AG09309 (cell line): ENCODE measurements at regions not wholly inside any gene's neighbourhood (a gene's known extent, or its start where the extent isn't known, plus 50 kb on each side); places are given as distances from the start of the nearest gene placed in this dataset.

Experiments
- DNase-seq: peaks from one replicate; pipeline ENCODE4 v3.0.0-alpha.2; 2010; ENCODE audit warnings: low read depth
- H3K4me3 ChIP-seq: 2 replicates; pipeline ENCODE4 v1.5.1; 2011; ENCODE audit warnings: mild to moderate bottlenecking, low read depth, low read length, moderate library complexity; ENCODE audit not compliant: control insufficient read depth
- CTCF ChIP-seq: IDR thresholded peaks from 2 replicates; pipeline ENCODE4 v1.5.1; 2011; ENCODE audit warnings: mild to moderate bottlenecking, low read depth, low read length, inconsistent platforms; ENCODE audit not compliant: insufficient read depth, control insufficient read depth; ENCODE audit errors: missing control alignments

- H3K4me3 ChIP-seq, result no peak overlapping the region
- DNase-seq, result no peak
- no peak for TF ChIP-seq CTCF
These were observed 1008.0 kb downstream of the GLUD2 start for GRCh38 chrX:122055460-122055859.

- DNase-seq, result no peak
- TF ChIP-seq CTCF, result no peak
- no peak overlapping the region for H3K4me3 ChIP-seq
These were observed 1008.7 kb downstream of the GLUD2 start for GRCh38 chrX:122055979-122056715.

- no peak overlapping the region for H3K4me3 ChIP-seq
- no peak for DNase-seq
- TF ChIP-seq CTCF, result no peak
These were observed 1028.8 kb downstream of the GLUD2 start for GRCh38 chrX:122076241-122076640.

GRCh38 chrX:122078079-122078478 is 1030.7 kb downstream of the GLUD2 start:
- no peak overlapping the region for H3K4me3 ChIP-seq
- no peak for TF ChIP-seq CTCF
- DNase-seq, result no peak

GRCh38 chrX:122087341-122087740 is 1039.9 kb downstream of the GLUD2 start:
- no peak for TF ChIP-seq CTCF
- DNase-seq, result no peak
- no peak overlapping the region for H3K4me3 ChIP-seq

GRCh38 chrX:122091571-122091970 is 1044.2 kb downstream of the GLUD2 start:
- no peak for DNase-seq
- no peak overlapping the region for H3K4me3 ChIP-seq
- no peak for TF ChIP-seq CTCF
